Naive thymus-derived CD4-positive, alpha-beta T cell (primary cell): ENCODE measurements at regions not wholly inside any gene's neighbourhood (a gene's known extent, or its start where the extent isn't known, plus 50 kb on each side); places are given as distances from the start of the nearest gene placed in this dataset.

ENCODE experiments used
- ATAC-seq: fragments of 150-1000 bp; cut with Tn5 transposase; 2 replicates; pipeline ENCODE4 v1.10.0; 2021; ENCODE audit warnings: mild to moderate bottlenecking, moderate library complexity
- CTCF ChIA-PET: fragments of 350-600 bp; sonication (Branson Sonifier 250); formaldehyde crosslinking; loops from one replicate; lab custom pipeline; 2021; ENCODE audit warnings: antibody characterized with exemption; lab: Charles Lee
- POLR2A ChIA-PET: fragments of 350-600 bp; sonication (Branson Sonifier 250); formaldehyde crosslinking; loops from one replicate; lab custom pipeline; 2021; ENCODE audit warnings: antibody characterized with exemption, inconsistent platforms; lab: Charles Lee
- DNase-seq, 9 donors: peaks; one replicate each; pipeline versions ENCODE4 v3.0.0 to v3.0.0-alpha.2; 2020 to 2022; ENCODE audit warnings: mixed read lengths in 1 of 9
- H3K27ac ChIP-seq: one replicate; pipeline ENCODE4 v1.7.0; 2013; ENCODE audit warnings: mild to moderate bottlenecking, low read depth, low read length, moderate library complexity
- H3K27me3 ChIP-seq, 2 donors: one replicate each; pipeline ENCODE4 v1.7.0; 2013; ENCODE audit warnings: low read length in 2 of 2, mild to moderate bottlenecking in 2 of 2, moderate library complexity in 2 of 2; ENCODE audit not compliant: control insufficient read depth in 2 of 2, insufficient read depth in 2 of 2
- H3K36me3 ChIP-seq, 3 experiments: 1 replicate in 2 of 3; 2 replicates in 1 of 3; pipeline ENCODE4 v1.7.0; 2013; ENCODE audit warnings: low read length in 3 of 3, mild to moderate bottlenecking in 3 of 3, moderate library complexity in 1 of 3; ENCODE audit not compliant: insufficient read depth in 3 of 3, control insufficient read depth in 2 of 3
- H3K4me1 ChIP-seq, 2 donors: one replicate each; pipeline ENCODE4 v1.7.0; 2013; ENCODE audit warnings: low read length in 2 of 2, mild to moderate bottlenecking in 2 of 2, moderate library complexity in 1 of 2; ENCODE audit not compliant: control insufficient read depth in 2 of 2, insufficient read depth in 2 of 2
- H3K4me3 ChIP-seq: 2 replicates; pipeline ENCODE4 v1.7.0; 2013; ENCODE audit warnings: mild to moderate bottlenecking, low read length
- H3K9me3 ChIP-seq, 3 experiments: 1 replicate in 2 of 3; 2 replicates in 1 of 3; pipeline ENCODE4 v1.7.0; 2013; ENCODE audit warnings: low read length in 3 of 3; ENCODE audit not compliant: control insufficient read depth in 2 of 3
- H3K27ac Mint-ChIP-seq, 9 donors: one replicate each; pipeline ENCODE4 v1.8.0; 2020 to 2022; ENCODE audit warnings: mixed read lengths in 9 of 9, mild to moderate bottlenecking in 8 of 9, moderate library complexity in 5 of 9, inconsistent platforms in 2 of 9
- H3K27me3 Mint-ChIP-seq, 5 donors: one replicate each; pipeline ENCODE4 v1.8.0; 2021 to 2022; ENCODE audit warnings: mixed read lengths in 5 of 5, mild to moderate bottlenecking in 1 of 5
- H3K36me3 Mint-ChIP-seq, 5 donors: one replicate each; pipeline ENCODE4 v1.8.0; 2020 to 2022; ENCODE audit warnings: mixed read lengths in 5 of 5, mild to moderate bottlenecking in 3 of 5, inconsistent platforms in 1 of 5
- H3K4me1 Mint-ChIP-seq, 7 donors: one replicate each; pipeline ENCODE4 v1.8.0; 2020 to 2022; ENCODE audit warnings: mixed read lengths in 7 of 7, mild to moderate bottlenecking in 3 of 7, inconsistent platforms in 1 of 7
- H3K4me3 Mint-ChIP-seq, 10 donors: one replicate each; pipeline ENCODE4 v1.8.0; 2020 to 2022; ENCODE audit warnings: mild to moderate bottlenecking in 10 of 10, mixed read lengths in 10 of 10, moderate library complexity in 6 of 10, inconsistent platforms in 2 of 10
- H3K9me3 Mint-ChIP-seq, 11 donors: one replicate each; pipeline ENCODE4 v1.8.0; 2020 to 2022; ENCODE audit warnings: mixed read lengths in 11 of 11, mild to moderate bottlenecking in 4 of 11, inconsistent platforms in 1 of 11, moderate library complexity in 1 of 11
- intact Hi-C, 2 donors: fragments of 100-400 bp; cut with micrococcal nuclease; formaldehyde crosslinking; loops; one replicate each; pipeline ENCODE4 v1.15.1; 2023

- no peaks in the 10 kb centered on the region for H3K9me3 ChIP-seq
- H3K27me3 ChIP-seq = no peaks in the 10 kb centered on the region
- Mint-ChIP-seq H3K27ac (no peak overlapping the region), H3K9me3 (peaks cover 0 to 12% (median 2%) of the 10 kb centered on the region in 11 donors), H3K4me3 (no peak overlapping the region), H3K36me3 (no peaks in the 10 kb centered on the region), H3K27me3 (peaks cover 0 to 19% (median 3%) of the 10 kb centered on the region in 5 donors), H3K4me1 (no peaks in the 10 kb centered on the region)
- no peaks in the 10 kb centered on the region for H3K36me3 ChIP-seq
- intact Hi-C loops = no loop called here
- DNase-seq (no peak), ATAC-seq (no peak)
- CTCF ChIA-PET = no interaction called here
- no peak overlapping the region for H3K4me3 ChIP-seq
- POLR2A ChIA-PET = no interaction called here
- no peaks in the 10 kb centered on the region for H3K4me1 ChIP-seq
- no peak overlapping the region for H3K27ac ChIP-seq
These were observed 317.5 kb downstream of the PPARGC1A start for GRCh38 chr4:23572382-23572781.

DNA sequence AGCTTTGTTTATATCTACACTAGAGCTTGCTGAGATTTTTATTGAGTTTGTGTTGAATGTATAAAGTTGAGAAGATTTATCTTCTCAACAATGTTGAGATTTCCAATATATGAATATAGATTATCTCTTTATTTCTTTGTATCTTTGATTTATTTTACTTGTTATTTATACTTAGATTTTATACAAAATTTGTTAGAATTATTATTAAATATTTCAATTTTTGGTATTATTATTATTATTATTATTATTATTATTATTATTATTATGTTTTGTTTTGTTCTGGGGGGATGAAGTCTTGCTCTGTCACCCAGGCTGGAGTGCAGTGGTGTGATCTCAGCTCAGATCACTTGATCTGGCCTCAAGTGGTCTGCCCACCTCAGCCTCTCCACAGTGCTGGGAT is 322.5 kb downstream of the PPARGC1A start:
- H3K27ac ChIP-seq = no peak overlapping the region
- Mint-ChIP-seq H3K27ac (no peak overlapping the region), H3K9me3 (peaks cover 0 to 18% (median 1%) of the 10 kb centered on the region in 11 donors), H3K4me3 (no peak overlapping the region), H3K4me1 (no peaks in the 10 kb centered on the region), H3K36me3 (no peaks in the 10 kb centered on the region), H3K27me3 (peaks cover 0 to 13% (median 0%) of the 10 kb centered on the region in 5 donors)
- ChIA-PET POLR2A (no interaction called here), CTCF (no interaction called here)
- no peak for ATAC-seq
- no peaks in the 10 kb centered on the region for H3K36me3 ChIP-seq
- DNase-seq = no peak
- no peaks in the 10 kb centered on the region for H3K27me3 ChIP-seq
- H3K9me3 ChIP-seq = no peaks in the 10 kb centered on the region
- intact Hi-C loops = no loop called here
- no peak overlapping the region for H3K4me3 ChIP-seq
- H3K4me1 ChIP-seq = no peaks in the 10 kb centered on the region

GRCh38 chr4:23560748-23561147 is 329.1 kb downstream of the PPARGC1A start:
- H3K27me3 Mint-ChIP-seq = no peaks in the 10 kb centered on the region
- no peak overlapping the region for H3K4me3 ChIP-seq
- H3K36me3 Mint-ChIP-seq = no peaks in the 10 kb centered on the region
- no peaks in the 10 kb centered on the region for H3K36me3 ChIP-seq
- ChIA-PET POLR2A (no interaction called here), CTCF (no interaction called here)
- no peaks in the 10 kb centered on the region for H3K4me1 Mint-ChIP-seq
- DNase-seq = no peak
- no peak for ATAC-seq
- no peaks in the 10 kb centered on the region for H3K27me3 ChIP-seq
- no peaks in the 10 kb centered on the region for H3K4me1 ChIP-seq
- no peak overlapping the region for H3K4me3 Mint-ChIP-seq
- no peak overlapping the region for H3K27ac Mint-ChIP-seq
- H3K27ac ChIP-seq = no peak overlapping the region
- intact Hi-C loops = no loop called here
- H3K9me3 ChIP-seq = no peaks in the 10 kb centered on the region
- H3K9me3 Mint-ChIP-seq = peaks cover 0 to 16% (median 2%) of the 10 kb centered on the region in 11 donors

DNA sequence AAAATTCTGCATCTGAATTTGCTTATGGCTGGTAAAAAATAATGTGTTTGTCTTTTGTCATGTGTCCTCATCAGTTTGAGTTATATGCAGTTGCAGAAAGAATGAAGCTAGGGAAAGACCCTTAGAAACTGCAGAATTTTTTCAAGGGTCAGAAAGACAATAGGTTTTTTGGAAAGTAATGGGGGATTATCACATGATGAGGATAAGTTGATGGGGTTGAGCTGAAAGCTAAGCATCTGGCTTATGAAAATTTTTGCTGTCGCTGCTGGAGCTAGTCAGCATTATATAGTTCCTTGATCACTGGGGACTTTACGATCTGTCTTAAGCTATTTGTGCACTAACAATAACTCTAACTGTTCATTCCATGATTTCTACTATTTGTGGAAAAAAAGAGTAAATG is 331.7 kb downstream of the PPARGC1A start:
- intact Hi-C loops = no loop called here
- DNase-seq (no peak), ATAC-seq (no peak)
- Histone ChIP-seq H3K9me3 (peaks cover 0 to 5% (median 0%) of the 10 kb centered on the region in 3 experiments), H3K36me3 (no peaks in the 10 kb centered on the region), H3K4me3 (no peak overlapping the region), H3K4me1 (no peaks in the 10 kb centered on the region), H3K27ac (no peak overlapping the region), H3K27me3 (no peaks in the 10 kb centered on the region)
- H3K9me3 Mint-ChIP-seq = peaks cover 2 to 24% (median 10%) of the 10 kb centered on the region in 11 donors
- no peaks in the 10 kb centered on the region for H3K27me3 Mint-ChIP-seq
- no peaks in the 10 kb centered on the region for H3K4me1 Mint-ChIP-seq
- H3K36me3 Mint-ChIP-seq = no peaks in the 10 kb centered on the region
- no peak overlapping the region for H3K27ac Mint-ChIP-seq
- ChIA-PET POLR2A (no interaction called here), CTCF (no interaction called here)
- H3K4me3 Mint-ChIP-seq = no peak overlapping the region

- Histone ChIP-seq H3K36me3 (no peaks in the 10 kb centered on the region), H3K9me3 (no peaks in the 10 kb centered on the region), H3K27me3 (no peaks in the 10 kb centered on the region), H3K4me1 (no peaks in the 10 kb centered on the region), H3K4me3 (no peak overlapping the region), H3K27ac (no peak overlapping the region)
- no peaks in the 10 kb centered on the region for H3K4me1 Mint-ChIP-seq
- intact Hi-C loops = no loop called here
- ChIA-PET POLR2A (no interaction called here), CTCF (no interaction called here)
- ATAC-seq = no peak
- no peak overlapping the region for H3K27ac Mint-ChIP-seq
- no peak for DNase-seq
- H3K36me3 Mint-ChIP-seq = no peaks in the 10 kb centered on the region
- H3K9me3 Mint-ChIP-seq = peaks cover 0 to 12% (median 3%) of the 10 kb centered on the region in 11 donors
- no peaks in the 10 kb centered on the region for H3K27me3 Mint-ChIP-seq
- H3K4me3 Mint-ChIP-seq = no peak overlapping the region
These were observed 342.2 kb downstream of the PPARGC1A start for GRCh38 chr4:23547601-23548000.

DNA sequence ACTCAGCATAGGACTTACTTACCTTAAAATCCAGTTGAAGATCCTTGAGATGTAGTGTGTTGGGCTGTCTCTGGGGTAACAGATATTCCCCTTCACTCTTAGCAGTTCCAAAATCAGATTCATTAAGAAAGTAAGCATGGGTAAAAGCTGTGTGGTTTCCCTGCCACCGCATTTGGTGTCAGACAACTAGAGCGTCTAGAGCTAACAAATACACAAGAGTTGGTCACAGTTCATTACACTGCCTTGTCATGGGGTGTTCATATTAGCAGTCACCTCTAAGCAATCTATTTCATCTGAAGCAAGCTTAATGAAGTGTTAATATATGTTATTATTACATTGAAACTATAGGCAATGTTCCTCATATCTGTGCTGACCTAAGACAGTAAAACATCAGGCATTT is 342.8 kb downstream of the PPARGC1A start:
- Mint-ChIP-seq H3K4me3 (no peak overlapping the region), H3K27ac (no peak overlapping the region), H3K27me3 (no peaks in the 10 kb centered on the region), H3K36me3 (no peaks in the 10 kb centered on the region), H3K4me1 (no peaks in the 10 kb centered on the region), H3K9me3 (peaks cover 0 to 12% (median 0%) of the 10 kb centered on the region in 11 donors)
- H3K9me3 ChIP-seq = no peaks in the 10 kb centered on the region
- H3K4me1 ChIP-seq = no peaks in the 10 kb centered on the region
- no peak overlapping the region for H3K4me3 ChIP-seq
- intact Hi-C loops = no loop called here
- CTCF ChIA-PET = no interaction called here
- DNase-seq = no peak
- no peak overlapping the region for H3K27ac ChIP-seq
- no peaks in the 10 kb centered on the region for H3K36me3 ChIP-seq
- no peaks in the 10 kb centered on the region for H3K27me3 ChIP-seq
- ATAC-seq = no peak
- POLR2A ChIA-PET = no interaction called here

DNA sequence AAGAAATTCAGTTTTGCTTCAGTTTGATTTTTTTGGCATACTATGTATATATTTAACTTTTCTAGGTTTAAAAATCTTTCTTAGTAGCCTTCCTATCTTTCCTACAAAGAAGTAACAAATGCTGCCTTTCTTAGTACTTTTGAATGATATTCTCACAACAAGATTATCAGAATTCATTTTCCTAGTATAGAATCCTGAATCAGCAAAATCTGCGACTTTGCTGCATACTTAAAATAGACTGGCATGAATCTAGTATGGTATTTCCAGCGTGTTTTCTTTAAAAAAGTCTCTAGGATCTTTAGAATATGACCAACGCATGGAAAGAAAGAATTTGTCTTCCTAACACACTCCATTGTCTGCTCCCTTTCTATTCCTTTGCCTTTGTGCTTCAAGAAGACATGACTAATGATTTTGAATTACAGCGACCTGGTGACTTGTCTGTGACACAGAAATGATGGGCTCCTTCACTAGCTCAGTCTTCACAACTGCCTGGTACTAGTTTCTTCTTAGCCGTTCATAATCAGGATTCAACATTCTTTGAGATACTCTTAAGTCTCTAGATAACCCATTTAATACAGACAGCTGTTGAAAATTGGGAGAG is 349.8 kb downstream of the PPARGC1A start:
- H3K36me3 Mint-ChIP-seq = no peaks in the 10 kb centered on the region
- Histone ChIP-seq H3K27ac (no peak overlapping the region), H3K4me1 (no peaks in the 10 kb centered on the region), H3K9me3 (no peaks in the 10 kb centered on the region), H3K36me3 (no peaks in the 10 kb centered on the region), H3K4me3 (no peak overlapping the region), H3K27me3 (no peaks in the 10 kb centered on the region)
- no peaks in the 10 kb centered on the region for H3K27me3 Mint-ChIP-seq
- H3K27ac Mint-ChIP-seq = no peak overlapping the region
- ChIA-PET CTCF (no interaction called here), POLR2A (no interaction called here)
- DNase-seq (no peak), ATAC-seq (no peak)
- no peak overlapping the region for H3K4me3 Mint-ChIP-seq
- H3K4me1 Mint-ChIP-seq = no peaks in the 10 kb centered on the region
- peaks cover 3 to 23% (median 9%) of the 10 kb centered on the region in 11 donors for H3K9me3 Mint-ChIP-seq
- intact Hi-C loops = no loop called here
